KG1 (cell line): ENCODE measurements at regions not wholly inside any gene's neighbourhood (a gene's known extent, or its start where the extent isn't known, plus 50 kb on each side); places are given as distances from the start of the nearest gene placed in this dataset.
"Not testable (repeated sequence)": the region's sequence is repeated elsewhere in the genome, so short reads cannot be mapped to it uniquely, and the experiment has no call there.

Experiments
- DNase-seq: peaks from one replicate; lab custom pipeline; 2025; lab: John Stamatoyannopoulos, UW

- DNase-seq = no peak
Measured at GRCh38 chr3:84245789-84246188, 713.0 kb upstream of the CADM2 start.

DNA sequence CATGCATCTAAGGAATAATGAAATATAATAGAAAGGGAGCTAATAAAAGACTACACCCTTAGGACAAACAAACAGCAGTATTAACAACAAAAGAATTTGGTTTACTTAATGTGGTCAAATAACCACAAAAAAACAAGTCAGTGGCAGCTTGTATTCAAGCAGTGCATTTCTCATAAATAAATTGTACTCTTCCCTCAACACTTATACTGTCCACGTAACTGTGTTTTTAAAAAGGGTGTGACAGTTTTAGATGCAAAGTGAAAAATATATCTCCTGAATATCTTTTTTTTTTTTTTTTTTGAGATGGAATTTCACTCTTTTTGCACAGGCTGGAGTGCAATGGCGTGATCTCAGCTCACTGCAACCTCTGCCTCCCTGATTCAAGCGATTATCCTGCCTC lies 698.2 kb upstream of the CADM2 start:
- no peak for DNase-seq

GRCh38 chr3:84265768-84266167 lies 693.0 kb upstream of the CADM2 start:
- no peak for DNase-seq

DNA sequence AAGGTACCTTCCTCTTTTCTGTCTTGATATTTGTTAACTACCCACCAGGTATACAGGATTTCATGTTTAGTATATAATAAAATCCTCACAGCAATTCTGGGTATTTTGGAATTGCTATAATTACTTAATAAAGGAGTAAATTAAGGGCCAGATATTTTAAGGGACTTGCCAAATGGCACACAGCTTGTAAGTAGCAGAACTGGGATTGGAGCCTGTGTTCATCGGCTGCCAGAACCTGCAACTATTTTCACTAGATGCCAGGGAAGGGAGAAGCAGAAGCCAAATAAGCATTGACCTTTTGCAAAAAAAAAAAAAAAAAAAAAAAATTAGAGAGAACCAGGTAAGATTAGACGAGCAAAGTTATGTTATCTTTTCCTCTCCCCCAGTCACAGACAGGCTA lies 683.3 kb upstream of the CADM2 start:
- no peak for DNase-seq

GRCh38 chr3:84277562-84278224 lies 681.1 kb upstream of the CADM2 start:
- DNase-seq = no peak

DNA sequence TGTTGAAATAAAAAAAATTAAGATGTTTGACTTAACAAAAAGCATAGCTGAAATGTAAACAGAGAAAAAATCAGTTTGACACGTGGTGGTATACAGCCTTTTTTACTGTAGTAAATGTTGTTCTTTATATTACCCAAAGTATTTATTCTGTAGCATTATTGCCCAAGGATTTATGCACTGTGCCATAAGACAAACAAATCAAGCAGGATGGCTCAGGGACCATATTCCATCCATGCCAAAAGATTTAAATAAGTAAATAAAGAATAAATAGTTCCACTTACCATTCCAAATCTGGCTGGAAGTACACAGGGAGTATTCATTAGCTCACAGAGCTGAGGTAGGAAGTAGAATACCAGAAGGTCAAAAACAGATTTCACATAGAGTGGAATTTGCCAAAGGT lies 666.7 kb upstream of the CADM2 start:
- no peak for DNase-seq

- DNase-seq = no peak
Measured at GRCh38 chr3:84299329-84299728, 659.5 kb upstream of the CADM2 start.

DNA sequence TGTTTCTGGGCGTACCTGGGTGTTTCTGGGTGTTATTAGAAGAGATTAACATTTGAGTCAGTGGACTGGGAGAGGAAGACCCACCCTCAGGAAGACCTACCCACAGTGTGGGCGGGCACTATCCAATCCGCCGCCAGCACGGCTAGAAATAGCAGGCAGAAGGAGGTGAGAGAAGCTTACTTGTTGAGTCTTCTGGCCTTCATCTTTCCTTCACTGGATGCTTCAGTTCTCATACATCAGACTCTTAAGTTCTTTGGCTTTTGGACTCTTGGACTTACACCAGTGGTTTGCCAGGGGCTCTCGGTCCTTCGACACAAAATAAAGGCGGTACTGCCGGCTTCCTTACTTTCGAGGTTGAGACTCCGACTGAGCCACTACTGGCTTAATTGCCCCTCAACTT lies 654.6 kb upstream of the CADM2 start:
- no peak for DNase-seq

GRCh38 chr3:84307339-84307738 lies 651.5 kb upstream of the CADM2 start:
- no peak for DNase-seq

- DNase-seq = no peak
Measured at GRCh38 chr3:84308379-84308778, 650.4 kb upstream of the CADM2 start.

DNA sequence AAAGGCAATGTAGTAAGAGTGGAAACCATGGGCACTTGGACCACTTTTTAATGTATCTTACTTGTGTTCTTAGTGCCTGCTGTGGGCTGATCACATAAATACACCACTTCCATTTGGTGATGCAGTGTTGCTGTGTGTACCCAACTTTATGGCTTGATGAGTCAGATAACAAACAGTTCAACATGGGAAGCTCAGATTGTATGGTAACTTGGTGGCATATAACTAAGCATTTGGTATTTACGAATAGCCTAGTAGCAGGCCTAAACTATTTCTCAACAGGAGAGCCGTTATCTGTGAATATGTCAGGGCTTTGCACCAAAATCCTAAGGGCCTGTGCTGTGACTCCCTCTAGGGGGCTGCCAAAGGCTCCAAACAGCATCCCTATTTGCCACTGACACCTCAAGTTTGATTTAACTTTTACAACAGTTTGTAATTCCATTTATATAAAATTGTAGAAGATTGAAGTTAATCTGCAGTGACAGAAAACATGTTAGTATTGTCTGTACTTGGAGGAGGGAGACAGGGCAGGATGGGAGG lies 640.4 kb upstream of the CADM2 start:
- DNase-seq = no peak

DNA sequence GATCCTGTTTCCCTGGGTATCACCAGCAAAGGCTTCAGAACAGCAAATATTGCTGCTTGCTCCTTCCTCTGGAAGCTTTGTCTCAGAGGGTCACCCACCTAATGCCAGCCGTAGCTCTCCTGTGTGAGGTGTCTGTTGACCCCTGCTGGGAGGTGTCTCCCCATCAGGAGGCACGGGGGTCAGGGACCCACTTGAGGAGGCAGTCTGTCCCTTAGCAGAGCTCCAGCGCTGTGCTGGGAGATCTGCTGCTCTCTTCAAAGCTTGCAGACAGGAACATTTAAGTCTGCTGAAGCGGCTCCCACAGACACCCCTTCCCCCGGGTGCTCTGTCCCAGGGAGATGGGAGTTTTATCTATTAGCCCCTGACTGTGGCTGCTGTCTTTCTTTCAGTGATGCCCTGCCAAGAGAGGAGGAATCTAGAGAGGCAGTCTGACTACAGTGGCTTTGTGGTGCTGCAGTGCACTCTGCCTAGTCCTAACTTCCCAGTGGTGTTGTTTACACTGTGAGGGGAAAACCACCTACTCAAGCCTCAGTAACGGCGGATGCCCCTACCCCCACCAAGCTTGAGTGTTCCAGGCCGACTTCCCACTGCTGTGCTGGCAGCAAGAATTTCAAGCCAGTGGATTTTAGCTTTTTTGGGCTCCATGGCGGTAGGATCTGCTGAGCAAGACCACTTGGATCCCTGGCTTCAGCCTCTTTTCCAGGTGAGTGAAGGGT lies 593.1 kb upstream of the CADM2 start:
- DNase-seq = not testable (repeated sequence)
